Activated CD8-positive, alpha-beta memory T cell treated with anti-CD3 and anti-CD28 coated beads for 48 hours (primary cell): ENCODE measurements at regions not wholly inside any gene's neighbourhood (a gene's known extent, or its start where the extent isn't known, plus 50 kb on each side); places are given as distances from the start of the nearest gene placed in this dataset.
"Not testable (repeated sequence)": the region's sequence is repeated elsewhere in the genome, so short reads cannot be mapped to it uniquely, and the experiment has no call there.

ENCODE experiments used
- DNase-seq, 3 experiments: peaks; one replicate each; pipeline ENCODE4 v3.0.0-alpha.2; 2020; ENCODE audit warnings: low read depth in 2 of 3, low spot score in 2 of 3

DNA sequence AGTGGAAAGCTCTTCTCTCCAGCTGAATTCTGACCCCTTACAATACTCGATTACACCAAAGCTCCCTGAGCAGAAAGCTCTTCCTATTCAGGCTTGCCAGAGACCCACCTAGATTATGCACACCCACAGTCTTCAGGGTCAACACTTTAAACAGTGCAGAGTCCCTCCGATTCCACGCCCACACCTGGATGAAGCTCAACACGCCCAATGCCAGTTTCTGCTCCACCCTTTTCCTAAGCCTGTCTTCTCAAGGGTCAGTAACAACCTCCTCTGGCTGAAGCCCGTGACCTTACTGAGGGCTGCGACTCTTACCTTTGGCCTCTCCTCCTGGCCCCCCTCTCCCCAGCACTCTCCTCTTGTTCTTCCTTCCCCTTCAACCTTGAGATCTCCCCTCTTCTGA, 492.0 kb upstream of the SALL3 start:
- no peak for DNase-seq

DNA sequence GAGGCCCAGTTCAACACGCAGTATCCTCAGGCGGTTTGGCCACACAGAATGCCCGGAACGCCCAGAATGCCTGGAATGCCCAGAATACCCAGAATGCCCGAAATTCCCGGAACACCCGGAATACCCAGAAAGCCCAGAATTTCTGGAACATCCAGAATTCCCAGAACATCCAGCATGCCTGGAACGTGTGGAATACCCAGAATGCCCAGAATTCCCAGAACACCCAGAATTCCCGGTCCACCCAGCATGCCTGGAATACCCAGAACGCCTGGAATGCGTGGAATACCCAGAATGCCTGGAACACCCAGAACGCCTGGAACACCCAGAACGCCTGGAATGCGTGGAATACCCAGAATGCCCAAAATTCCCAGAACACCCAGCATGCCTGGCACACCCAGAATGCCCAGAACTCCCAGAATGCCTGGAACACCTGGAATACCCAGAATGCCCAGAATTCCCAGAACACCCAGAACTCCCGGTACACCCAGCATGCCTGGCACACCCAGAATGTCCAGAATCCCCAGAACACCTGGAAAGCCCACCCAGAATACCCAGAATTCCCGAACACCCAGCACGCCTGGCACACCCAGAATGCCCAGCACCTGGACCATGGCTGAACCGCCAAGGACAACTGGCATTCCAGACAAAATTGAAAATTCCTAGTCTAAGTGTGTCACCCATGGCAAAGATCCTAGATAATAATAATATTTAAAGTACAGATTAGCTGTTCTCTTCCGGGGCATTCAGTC, 487.4 kb upstream of the SALL3 start:
- DNase-seq = no peak

DNA sequence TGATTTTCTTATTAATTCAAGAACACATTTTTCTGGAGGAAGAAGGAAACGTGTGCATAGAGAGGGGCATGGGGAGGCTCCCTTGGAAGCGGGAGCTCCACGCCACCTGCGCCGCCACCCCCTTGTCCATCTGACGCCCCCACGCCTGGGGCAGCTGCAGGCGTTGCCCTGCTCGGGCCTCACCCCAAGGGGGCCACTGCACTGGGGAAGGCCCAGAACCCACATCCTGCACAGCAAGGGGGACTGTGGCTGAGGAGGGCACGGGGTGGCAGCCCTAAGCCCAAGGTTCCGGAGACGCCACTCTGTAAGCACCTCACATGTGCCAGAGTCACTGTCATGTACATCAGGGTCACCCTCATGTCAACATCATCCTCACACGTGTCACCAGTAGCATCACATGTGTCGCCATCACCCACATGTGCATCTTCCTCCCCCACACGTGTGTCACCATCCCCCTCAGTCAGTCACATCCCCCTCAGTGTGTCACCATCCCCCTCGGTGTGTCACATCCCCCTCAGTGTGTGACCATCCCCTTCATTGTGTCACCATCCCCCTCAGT, 486.7 kb upstream of the SALL3 start:
- no peak for DNase-seq

DNA sequence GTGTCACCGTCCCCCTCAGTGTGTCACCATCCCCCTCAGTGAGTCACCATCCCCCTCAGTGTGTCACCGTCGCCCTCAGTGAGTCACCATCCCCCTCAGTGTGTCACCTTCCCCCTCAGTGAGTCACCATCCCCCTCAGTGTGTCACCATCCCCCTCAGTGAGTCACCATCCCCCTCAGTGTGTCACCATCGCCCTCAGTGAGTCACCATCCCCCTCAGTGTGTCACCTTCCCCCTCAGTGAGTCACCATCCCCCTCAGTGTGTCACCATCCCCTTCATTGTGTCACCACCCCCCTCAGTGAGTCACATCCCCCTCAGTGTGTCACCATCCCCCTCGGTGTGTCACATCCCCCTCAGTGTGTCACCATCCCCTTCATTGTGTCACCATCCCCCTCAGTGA, 486.1 kb upstream of the SALL3 start:
- not testable (repeated sequence) for DNase-seq

DNA sequence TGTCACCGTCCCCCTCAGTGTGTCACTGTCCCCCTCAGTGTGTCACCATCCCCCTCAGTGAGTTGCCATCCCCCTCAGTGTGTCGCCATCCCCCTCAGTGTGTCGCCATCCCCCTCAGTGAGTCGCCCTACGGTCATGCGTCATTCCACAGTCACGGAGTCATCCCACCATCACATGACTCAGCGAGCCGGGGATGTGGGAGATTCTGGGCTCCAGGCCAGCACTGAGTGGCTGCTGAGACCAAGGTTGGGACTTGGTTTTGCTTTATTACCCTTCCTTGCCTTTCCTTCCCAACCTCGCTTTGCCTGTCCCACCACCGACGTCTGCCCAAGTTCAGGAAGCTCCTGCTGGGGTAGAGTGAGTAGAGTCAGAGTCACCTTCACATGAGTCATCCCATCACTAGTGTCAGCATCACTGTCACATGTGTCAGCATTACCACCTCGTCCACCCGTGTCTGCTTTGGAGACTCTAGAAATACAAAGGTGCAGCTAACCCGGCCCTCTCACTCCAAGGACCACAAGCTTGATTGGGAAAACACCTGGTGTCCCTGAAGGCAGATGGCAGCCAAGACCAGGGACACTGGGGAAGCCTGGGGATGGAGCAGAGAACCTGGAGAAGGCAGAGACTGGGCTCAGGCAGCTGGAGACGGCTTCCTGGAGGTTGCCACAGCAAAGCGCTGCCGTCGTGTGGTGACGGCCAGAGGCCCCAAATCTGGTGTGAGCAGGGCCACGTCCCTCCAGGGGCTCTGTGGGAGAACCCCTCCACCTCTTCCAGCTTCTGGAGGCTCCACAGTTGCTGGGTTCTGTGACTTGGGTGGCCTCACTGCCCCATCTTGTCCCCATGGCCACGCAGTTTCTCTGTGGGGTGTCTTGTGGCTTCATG, 485.2 kb upstream of the SALL3 start:
- DNase-seq = no peak

DNA sequence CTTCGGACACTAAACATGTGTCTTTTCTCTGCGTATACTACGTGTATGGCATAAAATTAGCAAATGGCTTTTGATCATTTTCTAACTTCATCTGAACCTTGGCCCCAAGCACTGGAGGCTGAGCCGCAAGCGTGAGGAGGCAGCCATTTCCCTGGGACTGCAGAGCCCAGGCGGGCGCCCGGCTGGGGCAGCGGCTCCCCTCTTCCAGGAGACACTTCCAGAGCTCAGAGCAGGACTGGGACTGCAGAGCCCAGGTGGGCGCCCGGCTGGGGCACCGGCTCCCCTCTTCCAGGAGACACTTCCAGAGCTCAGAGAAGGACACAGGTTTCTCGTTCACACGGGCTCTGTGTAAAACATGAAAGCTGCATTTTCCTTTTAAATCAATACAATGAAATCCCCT, 484.1 kb upstream of the SALL3 start:
- DNase-seq = no peak

DNA sequence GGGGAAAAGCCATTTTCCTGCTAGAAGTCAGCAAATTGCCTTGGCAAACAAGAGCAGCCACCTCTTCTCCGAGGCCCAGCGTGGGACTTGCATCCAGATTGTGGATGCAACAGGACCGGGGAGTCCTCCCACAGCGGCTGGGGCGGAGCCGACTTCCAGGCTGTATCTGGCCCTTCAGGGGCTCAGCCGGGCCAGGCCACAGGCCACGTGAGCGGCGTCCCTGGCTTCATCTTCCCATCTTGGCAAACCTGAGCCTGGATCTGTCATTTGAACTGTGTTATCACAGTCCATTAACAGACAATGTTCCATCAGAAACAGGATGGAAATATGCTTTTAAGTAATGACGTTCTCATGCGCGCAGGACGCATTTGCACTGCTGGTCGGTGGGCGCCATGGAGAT, 483.5 kb upstream of the SALL3 start:
- no peak for DNase-seq

DNA sequence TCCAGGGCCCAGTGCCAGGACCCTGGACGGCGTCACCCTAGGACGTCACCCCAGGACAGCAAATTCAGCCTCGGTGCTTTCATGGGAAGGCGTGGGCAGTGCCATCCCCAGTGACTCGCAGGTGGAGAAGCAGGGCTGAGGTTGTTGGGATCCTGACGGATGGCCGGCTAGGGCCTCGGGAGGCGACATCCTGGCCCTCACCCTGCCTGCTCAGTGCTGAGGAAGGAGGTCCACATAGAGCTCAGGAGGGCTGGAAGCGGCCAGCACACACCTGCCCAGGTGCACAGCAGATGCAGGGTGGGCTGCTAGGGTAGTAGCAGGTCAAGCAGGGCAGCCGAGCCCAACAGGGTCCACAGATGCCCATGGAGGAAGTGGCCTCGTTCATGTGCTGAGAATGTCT, 482.0 kb upstream of the SALL3 start:
- DNase-seq = no peak

DNA sequence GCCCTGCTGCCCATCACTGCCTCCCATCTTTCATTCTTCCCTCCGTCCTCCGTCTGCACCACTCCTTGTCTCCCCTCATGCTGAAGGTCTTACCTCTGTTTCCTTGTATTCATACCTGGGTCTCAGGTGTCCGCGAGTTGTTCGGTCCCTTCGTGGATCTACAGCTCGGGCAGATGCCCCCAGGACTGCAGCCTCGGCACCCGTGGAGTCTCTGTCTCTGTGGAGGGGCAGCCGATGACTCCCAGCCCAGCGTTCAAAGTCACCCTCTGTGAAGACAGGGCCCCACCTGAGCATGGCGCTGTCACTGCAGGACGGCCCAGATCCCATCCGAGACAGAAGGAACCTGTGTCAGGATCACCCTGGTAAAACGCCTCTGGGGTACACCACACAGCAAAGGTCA, 480.0 kb upstream of the SALL3 start:
- DNase-seq = no peak

DNA sequence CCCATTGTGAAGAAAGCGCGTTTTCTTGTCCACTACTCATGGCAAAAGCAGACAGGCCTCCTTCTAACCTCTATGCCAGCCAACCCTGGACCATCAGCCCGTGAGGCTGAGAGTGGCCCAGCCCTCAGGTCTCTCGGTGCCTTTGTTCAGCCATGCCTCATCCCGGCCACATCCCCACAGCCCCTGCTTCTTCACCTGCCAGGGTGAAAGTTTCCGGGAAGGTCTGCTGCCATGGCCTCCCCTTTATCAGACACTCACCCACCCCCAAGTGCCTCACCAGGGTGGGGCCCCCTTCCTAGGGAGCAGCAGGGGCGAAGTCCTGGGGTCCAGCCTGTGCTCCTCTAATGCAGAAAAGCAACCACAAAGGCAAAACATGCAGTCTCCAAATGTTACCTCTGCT, 478.4 kb upstream of the SALL3 start:
- no peak for DNase-seq

DNA sequence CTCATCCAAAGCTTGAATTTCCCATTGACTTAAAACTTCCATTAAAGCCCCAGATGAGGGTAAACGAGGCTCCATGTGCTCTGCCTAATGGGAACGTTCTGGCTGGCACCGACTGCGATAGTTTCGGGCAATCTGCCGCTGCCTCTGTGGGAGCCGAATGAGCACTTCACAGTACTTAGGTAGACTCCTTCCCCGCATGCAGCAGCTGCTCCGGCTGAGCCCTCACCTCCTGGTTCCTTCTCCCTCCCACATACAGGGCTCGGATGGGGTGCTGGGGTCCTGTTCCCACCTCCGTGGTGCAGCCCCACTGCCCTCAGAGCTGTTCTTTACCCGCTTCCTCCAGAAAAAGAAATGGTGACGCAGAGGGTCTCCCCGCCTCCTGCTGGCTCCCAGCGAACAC, 476.5 kb upstream of the SALL3 start:
- no peak for DNase-seq

DNA sequence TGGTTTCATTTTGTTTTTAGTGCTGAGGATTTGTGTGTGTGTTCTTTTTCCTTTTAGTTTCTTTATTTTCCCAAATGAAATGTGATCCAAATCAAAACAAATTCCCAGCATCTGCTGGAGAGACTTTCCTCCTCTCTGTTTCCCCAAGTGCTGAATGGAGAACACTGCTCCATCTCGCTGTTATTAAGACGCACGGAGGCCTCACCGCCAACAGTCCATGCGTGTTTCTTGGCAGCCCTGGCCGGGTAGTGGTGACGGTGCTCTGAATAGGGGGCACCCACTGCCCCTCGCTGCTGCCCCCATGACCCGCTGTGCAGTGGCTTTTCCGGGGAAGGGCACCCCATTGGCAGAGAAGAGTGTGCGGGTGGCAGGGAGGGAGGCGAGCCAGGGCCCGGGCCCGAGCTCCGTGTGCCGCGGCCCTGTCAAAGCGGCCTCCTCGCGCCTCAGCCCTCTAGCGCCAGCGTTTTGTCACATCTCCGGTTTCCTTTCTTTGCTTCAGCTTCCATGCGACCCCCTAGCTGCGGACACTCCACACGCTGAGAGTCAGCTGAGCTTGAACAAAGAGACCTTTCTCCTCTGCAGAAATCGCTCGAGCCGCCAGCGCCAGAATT, 473.7 kb upstream of the SALL3 start:
- no peak for DNase-seq

DNA sequence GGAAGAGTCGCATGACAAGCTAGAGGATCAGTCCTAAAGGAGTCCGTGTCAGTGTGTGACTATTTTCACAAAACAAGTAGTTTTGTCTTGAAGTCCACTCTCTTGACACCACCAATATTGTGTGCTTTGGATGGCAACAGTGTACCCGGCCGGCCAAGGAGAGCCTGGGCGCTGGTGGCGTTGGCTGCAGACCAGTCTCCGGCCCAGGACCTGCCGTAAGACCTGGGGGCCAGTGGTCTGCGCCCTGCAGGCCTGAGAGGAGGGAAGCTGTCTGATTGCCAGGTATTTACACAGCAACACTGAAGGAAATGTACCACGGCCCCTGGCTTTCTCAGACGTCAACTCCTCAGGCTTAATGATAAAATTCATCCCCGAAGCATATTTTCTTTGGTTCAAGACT, 472.4 kb upstream of the SALL3 start:
- DNase-seq = no peak

DNA sequence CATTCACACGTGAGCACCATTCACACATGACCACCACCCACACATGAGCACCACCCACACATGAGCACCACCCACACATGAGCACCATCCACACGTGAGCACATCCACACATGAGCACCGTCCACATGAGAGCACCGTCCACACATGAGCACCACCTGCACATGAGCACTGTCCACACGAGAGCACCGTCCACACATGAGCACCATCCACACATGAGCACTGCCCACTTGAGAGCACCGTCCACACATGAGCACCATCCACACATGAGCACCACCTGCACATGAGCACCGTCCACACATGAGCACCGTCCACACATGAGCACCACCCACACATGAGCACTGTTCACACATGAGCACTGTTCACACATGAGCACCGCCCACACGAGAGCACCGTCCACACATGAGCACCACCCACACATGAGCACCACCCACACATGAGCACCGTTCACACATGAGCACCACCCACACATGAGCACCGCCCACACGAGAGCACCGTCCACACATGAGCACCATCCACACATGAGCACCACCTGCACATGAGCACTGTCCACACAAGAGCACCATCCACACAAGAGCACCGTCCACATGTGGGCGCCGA, 471.3 kb upstream of the SALL3 start:
- DNase-seq = not testable (repeated sequence)

DNA sequence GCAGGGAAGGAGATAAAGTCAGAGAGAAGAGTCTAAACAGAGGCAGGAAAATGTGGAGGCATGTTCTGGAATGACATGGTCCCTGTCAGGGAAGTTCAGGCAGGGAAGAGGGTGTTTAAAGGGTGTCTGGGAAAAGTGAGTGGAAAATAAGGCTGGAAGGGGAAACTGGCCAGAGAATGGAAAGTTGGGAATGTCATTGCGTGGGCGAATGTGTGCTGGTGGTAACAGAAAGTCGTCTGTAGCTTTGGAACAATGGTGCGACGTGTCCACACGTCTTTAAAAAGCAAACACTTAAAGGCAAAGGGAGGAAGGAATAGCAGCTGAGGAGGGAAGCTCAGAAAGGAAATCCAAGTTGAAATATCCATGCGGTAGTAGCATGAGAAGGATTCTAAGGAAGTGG, 469.5 kb upstream of the SALL3 start:
- DNase-seq = no peak

DNA sequence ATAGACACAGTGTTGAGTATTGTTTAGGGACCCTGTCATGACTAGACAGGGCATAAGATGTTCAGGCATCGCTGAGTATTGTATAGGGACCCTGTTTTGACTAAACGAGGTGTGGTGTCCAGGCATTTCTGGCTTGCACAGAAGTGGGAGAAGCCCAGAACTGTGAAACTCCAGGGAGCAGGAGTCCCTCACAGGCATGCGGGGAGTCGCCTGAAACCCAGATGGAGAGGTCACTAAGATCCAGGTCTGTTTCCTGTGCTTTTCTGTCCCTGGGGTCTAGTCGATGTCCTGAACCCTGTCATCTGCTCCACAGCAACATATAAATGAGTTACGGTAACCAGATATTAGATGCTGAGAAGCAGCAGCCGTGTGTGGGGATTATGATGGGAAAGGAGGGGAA, 469.0 kb upstream of the SALL3 start:
- DNase-seq = no peak

DNA sequence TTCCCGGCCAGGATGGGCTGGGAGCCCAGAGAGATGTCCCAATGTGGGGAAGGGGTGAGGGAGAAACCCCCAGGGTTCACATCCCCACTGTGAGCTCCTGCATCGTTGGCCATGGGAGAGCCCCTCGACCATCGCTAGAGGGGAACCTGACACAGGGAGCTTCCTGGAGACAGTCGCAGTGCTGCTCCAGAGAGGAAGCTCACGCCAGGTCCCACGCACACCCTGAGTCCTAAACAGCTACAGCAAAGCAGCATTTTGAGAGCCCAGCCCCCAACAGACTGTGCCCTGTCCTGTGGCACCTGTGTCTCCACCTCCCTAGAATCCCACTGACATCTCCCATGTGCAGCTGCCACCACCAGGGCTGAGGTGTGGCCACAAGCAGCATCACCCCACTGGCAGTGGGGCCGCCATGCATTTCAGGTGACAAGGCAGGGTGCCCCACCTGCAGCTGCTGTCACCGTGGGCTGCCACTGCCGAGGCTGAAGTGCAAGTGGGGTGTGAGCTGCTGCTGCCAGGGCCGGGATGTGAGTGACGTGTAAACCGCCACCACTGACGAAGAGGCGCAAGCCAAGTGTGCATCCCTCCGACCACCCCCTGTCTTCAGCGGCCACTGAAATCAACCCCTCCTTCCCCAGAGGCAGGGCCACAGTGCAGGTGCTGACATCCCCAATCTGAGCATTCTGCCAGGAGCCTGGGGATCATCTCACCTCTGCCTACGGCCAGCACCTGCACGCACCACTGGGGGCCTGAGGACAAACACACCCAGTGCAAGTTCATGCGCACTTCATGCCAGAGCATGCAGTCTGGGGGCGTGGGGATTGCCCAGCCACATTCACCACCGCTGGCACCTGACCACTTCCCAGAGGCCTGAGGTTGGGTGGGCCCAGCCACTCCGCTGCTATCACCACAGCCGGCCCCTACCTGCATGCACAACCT, 467.7 kb upstream of the SALL3 start:
- DNase-seq = no peak

DNA sequence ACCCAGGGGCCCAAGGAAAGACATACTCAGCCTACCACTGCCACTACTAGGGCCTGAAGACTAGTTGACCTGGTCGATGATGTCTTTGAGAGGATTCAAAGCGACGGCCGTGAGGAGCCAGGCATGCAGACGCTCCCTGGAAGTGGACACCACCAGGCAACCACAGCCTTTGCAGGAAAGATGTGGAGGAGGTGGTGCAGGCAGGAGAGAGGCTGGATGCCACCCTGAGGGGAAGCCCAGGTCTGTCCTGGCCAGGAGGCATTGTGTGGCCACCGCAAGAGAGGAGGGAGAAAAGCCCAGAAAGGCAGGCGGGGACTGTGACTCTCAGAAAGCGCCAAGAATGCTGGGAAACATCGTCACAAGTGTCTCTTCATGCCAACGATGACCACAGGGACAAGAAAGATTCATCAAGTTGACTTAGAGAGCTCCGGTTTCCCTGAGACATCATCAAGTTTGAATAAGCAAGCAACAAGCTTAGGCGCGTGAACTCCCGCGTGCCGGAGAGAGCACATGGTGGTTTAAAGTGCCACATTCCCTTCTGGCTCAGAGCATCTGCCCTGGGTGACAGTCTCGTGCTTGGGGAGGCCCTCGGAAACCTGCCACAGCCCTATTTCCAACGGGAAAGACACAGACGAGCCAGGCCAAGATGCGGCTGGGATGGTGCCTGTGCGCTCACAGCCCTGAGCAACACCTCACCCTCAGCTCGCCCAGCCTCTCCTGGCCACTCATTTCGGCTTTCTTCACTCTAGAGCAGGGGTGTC, 464.5 kb upstream of the SALL3 start:
- DNase-seq = no peak

DNA sequence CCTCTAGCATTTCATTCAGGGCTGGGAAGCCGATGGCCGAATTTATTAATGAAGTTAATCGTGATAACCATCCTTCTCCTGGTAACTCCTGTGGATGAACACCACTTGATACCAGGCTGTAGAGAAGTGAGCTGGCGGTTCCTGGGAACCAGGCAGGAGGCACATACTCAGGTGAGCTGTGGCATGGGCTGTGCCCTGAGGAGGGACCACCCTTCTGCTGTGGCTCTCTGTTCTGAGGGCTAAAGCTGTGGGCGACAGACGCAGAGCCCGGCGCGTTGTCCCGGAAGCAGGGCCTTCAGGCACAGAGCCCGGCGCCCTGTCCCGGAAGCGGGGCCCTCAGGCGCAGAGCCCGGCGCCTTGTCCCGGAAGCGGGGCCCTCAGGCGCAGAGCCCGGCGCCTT, 462.3 kb upstream of the SALL3 start:
- DNase-seq = no peak

DNA sequence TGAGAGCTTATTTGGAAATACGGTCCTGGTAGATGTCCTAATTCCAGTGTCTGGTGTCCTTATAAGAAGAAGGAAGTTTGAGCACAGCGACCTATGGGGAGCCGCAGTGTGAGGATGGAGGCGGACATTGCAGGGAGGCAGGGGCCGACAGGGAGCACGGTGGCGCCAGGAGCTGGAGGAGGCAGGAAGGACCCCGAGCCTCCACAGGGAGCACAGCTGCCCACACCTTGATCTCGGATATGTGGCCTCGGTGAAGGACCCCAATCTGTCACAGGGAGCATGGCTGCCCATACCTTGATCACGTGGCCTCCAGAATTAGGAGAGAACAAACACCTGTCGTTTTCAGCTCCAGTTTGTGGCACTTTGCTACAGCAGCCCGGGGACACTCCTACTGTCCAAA, 461.6 kb upstream of the SALL3 start:
- no peak for DNase-seq
